Right lobe of liver (tissue), 4 donors: ENCODE measurements at regions not wholly inside any gene's neighbourhood (a gene's known extent, or its start where the extent isn't known, plus 50 kb on each side); places are given as distances from the start of the nearest gene placed in this dataset.

ENCODE experiments used
- CTCF ChIP-seq, 4 donors: fragments of 200-600 bp in 3 of 4; fragments of 450-650 bp in 1 of 4; IDR thresholded peaks; one replicate each; pipeline versions ENCODE4 v1.5.1 to v1.8.0; 2016 to 2022; ENCODE audit warnings: antibody characterized with exemption in 4 of 4, mild to moderate bottlenecking in 2 of 4
- POLR2A ChIP-seq: fragments of 450-650 bp; IDR thresholded peaks from one replicate; pipeline ENCODE4 v1.6.1; 2017; ENCODE audit warnings: antibody characterized with exemption, mild to moderate bottlenecking
- donor health status: DM: no; HTN: no; CAD: no.
- donor health status: DM: no; HTN: no; CAD: no.
- donor health status: DM: no; HTN: yes; CAD: no.

GRCh38 chr4:128355305-128355704, 67.7 kb upstream of the PGRMC2 start:
- TF ChIP-seq CTCF (IDR thresholded peaks at IDR 0.05) (no peak), POLR2A (no peak)
